IMR-90 (cell line): ENCODE measurements at regions not wholly inside any gene's neighbourhood (a gene's known extent, or its start where the extent isn't known, plus 50 kb on each side); places are given as distances from the start of the nearest gene placed in this dataset.

ENCODE experiments used
- CEBPB ChIP-seq: IDR thresholded peaks from 2 replicates; pipeline ENCODE4 v1.6.1; 2012; ENCODE audit warnings: low read depth, low read length, improper control_type of control experiment
- CTCF ChIP-seq: conservative IDR thresholded peaks from 2 replicates; pipeline ENCODE4 v1.5.1; 2012; ENCODE audit warnings: mild to moderate bottlenecking, low read depth, low read length, improper control_type of control experiment
- ELK1 ChIP-seq: fragments of 150-350 bp; IDR thresholded peaks from 2 replicates; pipeline ENCODE4 v1.6.1; 2016; ENCODE audit warnings: low read depth, mild to moderate bottlenecking, low read length, moderate library complexity, borderline replicate concordance
- MXI1 ChIP-seq: IDR thresholded peaks from 2 replicates; pipeline ENCODE4 v1.6.1; 2012; ENCODE audit warnings: low read depth, mild to moderate bottlenecking, low read length, moderate library complexity, borderline replicate concordance
- POLR2A ChIP-seq: IDR thresholded peaks from 2 replicates; pipeline ENCODE4 v1.6.1; 2012; ENCODE audit warnings: mild to moderate bottlenecking, low read depth, low read length
- RAD21 ChIP-seq: IDR thresholded peaks from 2 replicates; pipeline ENCODE4 v1.6.1; 2012; ENCODE audit warnings: low read length, improper control_type of control experiment
- RFX5 ChIP-seq: IDR thresholded peaks from 2 replicates; pipeline ENCODE4 v1.8.0; 2012; ENCODE audit warnings: low read depth, mild to moderate bottlenecking, low read length, moderate library complexity
- SMC3 ChIP-seq: fragments of 150-350 bp; IDR thresholded peaks from 2 replicates; pipeline ENCODE4 v1.6.1; 2016; ENCODE audit warnings: low read depth, mild to moderate bottlenecking, antibody characterized with exemption, low read length, moderate library complexity
- USF2 ChIP-seq: fragments of 150-350 bp; IDR thresholded peaks from 2 replicates; pipeline ENCODE4 v1.6.1; 2017; ENCODE audit warnings: mild to moderate bottlenecking, antibody characterized with exemption, low read length, low read depth

- no peak for TF ChIP-seq CTCF
- no peak for TF ChIP-seq POLR2A
- no peak for TF ChIP-seq CEBPB
- no peak for TF ChIP-seq MXI1
- TF ChIP-seq SMC3 = no peak
- no peak for TF ChIP-seq RAD21
- no peak for TF ChIP-seq RFX5
- no peak for TF ChIP-seq USF2
- TF ChIP-seq ELK1 = no peak
Observed at GRCh38 chr12:94701711-94702110, 51.4 kb upstream of the TMCC3 start.
